Umbilical cord (tissue), 1 donor: ENCODE measurements at regions not wholly inside any gene's neighbourhood (a gene's known extent, or its start where the extent isn't known, plus 50 kb on each side); places are given as distances from the start of the nearest gene placed in this dataset.

ENCODE experiments used
- DNase-seq: peaks from one replicate; pipeline ENCODE4 v3.0.0-alpha.2; 2015; ENCODE audit warnings: low spot score

DNA sequence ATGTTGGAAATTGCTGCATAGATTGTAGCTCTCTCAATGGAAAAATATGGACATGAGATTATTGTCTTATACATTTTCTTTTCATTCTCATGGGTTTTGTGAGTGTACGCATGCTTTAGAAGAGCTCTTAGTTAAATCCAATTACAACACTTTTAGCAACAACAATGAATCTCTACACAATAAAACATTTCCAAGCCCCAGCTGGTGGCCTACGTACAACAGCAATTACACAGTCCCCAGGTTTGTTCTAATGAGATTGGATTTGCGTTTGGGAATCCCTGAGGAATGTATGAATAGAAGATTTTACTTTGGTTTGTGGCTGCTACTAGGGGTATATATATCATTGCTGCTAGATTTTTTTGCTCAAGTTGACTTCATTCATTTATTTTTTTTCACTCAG is 98.6 kb downstream of the FHDC1 start:
- no peak for DNase-seq

DNA sequence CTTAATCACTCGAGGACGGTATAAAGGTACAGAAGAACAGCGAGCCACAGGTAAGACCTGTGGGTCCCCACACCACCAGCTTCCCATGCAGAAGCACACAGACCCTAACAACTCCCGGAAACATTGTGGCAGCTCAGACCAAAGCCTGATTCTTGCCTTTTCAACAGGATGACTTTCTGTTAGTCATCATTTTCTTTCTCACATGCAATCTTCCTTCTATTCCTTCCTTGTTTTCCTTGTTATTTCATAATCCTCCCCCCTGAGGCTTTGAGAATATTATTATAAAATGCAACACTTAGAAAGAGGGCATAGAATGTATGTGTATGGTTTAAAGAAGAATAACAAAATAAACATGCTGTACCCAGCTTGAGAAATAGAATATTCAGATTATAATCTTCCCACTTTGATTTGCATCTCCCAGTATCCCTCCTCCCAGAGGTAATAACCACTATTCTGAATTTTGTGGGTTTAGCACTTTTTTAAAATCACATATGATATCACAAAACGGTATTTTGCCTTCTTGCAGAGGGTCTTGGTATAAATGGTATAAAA is 100.9 kb downstream of the FHDC1 start:
- DNase-seq, result no peak

DNA sequence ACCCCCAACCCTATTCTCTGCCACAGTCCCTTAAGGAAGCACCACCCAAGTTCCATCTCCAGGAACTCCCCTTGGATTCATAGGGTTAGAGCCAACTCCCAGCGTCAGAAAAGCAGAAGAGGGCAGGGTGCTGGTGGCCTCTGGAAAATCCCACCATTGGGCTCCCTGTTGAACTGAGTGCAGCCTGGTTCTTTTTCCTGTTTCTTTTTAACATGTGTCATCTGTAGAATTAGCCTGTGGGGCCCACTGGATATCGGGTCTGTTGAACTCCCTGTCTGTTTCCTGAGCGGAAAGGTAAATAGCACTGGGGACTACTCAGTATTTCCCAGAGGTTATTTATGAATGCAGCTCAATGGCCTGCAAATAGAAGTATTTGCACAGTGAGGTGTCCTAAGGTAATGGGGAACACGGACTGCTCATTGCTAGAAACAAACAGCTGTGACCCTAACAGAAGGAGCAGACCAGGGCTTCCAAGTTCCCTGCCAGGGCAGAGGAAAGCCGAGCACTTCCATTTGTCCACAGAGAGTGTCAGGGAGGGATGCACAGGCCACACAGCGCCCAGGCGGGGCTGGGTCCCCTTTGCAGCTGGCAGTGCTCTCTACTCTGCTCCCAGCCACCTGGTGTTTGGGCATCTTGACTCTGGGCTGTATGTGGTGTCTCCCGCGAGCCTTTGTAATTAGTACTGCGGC is 102.6 kb downstream of the FHDC1 start:
- peak; percentile 10 for DNase-seq

DNA sequence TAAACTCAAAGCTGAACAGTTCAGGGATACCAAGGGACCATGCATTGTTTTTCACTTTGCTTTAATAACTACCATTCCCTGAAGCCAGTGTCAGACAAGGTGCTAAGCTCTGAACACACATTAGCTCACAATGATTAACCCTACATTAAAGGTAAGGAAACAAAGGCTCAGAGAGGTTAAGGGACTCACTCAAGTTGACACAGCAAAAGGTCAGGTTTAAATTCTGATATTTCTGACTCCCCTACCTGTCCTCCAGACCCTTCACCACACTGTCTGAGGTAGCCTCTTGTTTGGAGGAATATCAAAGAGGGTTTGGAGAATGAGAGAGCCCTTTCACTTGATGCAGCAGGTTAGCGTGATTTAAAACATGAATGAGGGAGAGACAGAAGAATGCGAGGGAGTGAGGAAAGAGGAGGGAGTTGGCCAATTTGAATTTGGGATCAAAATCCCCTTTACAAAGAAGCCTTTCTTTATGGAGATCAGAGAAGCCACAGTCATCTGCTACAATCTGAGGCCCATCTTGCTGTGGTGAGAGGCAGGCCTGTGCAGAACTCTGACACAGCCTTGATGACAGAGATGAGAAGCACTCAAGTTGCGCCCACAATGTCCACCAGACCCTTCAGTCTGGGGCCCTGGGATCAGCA is 103.5 kb downstream of the FHDC1 start:
- no peak for DNase-seq

DNA sequence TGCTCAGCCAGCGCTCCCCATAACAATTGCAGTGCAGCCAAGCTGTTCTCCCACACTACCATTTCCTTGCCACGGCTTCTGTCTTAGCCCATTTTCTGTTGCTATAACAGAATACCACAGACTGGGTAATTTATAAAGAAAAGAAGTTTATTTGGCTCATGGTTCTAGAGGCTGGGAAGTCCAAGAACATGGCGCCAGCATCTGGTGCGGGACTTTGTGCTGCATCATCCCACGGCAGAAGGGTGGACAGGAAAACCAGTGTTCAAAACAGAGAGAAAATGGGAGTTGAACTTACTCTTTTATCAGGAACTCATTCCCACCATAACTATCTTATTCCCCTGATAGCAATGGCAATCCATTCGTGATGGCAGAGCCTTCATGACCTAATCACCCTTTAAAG is 104.6 kb downstream of the FHDC1 start:
- DNase-seq, result no peak

GRCh38 chr4:153044036-153044435 is 107.9 kb downstream of the FHDC1 start:
- no peak for DNase-seq

- DNase-seq, result no peak
Measured at GRCh38 chr4:153045111-153045982, 109.2 kb downstream of the FHDC1 start.

GRCh38 chr4:153058671-153059060 is 122.5 kb downstream of the FHDC1 start:
- no peak for DNase-seq

DNA sequence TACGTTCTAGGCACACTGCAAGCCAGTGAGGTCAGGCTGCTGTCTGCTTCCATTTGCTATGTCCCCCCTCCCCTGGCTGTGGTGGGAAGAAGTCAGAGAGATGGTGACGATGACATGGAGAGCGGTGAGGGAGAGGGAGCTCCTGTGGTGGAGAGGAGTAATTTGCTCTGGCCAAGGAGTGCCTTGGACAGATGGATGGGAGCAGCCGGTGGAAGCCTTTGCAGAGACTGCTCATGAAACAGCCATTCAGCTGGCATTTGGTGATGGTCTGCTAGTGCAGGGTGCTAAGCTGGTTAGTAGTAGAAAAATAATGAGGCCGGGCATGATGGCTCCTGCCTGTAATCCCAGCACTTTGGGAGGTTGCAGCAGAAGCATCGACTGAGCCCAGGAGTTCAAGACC is 124.1 kb downstream of the FHDC1 start:
- no peak for DNase-seq

GRCh38 chr4:153061971-153062370 is 125.8 kb downstream of the FHDC1 start:
- no peak for DNase-seq

GRCh38 chr4:153062652-153063168 is 126.6 kb downstream of the FHDC1 start:
- no peak for DNase-seq

- DNase-seq, result no peak
Measured at GRCh38 chr4:153063490-153063889, 127.4 kb downstream of the FHDC1 start.

DNA sequence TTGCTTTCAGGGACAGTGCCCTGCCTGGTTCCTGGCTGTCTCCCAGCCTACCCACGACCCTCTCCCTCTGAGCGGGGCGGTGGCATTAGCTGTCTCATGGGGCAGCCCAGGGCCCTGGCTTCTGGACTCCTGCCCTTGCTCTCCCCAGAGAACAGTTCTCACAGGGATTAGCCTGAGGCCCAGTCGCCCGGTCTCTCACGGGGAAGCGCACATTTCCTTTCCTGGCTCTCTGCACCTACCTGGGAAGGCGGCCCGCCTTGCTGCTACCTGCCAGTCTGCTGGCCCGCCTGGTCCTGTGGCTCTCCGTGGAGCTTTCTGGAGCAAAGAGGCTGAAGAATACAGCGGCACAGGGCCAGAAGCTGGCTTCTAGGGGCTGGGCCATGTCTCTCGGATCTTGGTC is 128.4 kb downstream of the FHDC1 start:
- DNase-seq, result no peak

GRCh38 chr4:153065276-153065675 is 129.2 kb downstream of the FHDC1 start:
- no peak for DNase-seq

DNA sequence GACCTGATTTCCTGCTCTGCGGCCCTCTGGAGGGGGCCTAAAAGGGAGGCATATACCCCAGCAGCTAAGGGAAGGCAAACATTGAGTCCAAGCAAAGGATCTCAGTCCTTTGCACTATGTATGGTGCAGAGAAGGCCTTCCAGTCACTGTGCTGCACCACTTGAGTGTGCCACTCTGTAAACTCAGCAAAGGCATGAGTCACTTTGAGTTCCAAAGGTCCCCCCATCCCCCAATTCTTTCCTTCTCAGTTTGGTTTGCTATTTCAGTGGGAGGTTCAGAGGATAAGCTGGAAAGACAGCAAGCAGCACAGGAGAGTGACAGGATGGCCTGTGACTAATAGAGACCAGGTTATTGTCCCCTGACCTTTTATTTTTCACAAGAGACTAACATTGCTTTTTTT is 131.3 kb downstream of the FHDC1 start:
- DNase-seq, result no peak

DNA sequence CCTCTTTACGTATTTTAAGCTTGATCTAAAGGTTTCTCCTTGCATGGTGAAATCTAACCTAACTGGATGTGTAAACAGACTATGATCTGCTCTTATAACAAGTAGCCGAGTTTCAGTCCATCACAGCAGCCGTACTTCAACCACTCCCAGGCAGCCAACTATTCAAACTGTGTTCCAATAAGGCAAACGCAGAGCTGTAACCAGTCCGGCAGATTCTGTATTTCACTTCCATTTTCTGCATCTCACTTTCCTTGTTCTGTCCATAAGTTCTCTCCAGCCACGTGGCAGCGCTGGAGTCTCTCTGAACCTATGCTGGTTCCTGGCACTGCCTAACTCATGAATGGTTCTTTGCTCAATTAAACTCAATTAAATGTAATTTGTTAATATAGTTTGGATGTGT is 132.6 kb downstream of the FHDC1 start:
- no peak for DNase-seq

DNA sequence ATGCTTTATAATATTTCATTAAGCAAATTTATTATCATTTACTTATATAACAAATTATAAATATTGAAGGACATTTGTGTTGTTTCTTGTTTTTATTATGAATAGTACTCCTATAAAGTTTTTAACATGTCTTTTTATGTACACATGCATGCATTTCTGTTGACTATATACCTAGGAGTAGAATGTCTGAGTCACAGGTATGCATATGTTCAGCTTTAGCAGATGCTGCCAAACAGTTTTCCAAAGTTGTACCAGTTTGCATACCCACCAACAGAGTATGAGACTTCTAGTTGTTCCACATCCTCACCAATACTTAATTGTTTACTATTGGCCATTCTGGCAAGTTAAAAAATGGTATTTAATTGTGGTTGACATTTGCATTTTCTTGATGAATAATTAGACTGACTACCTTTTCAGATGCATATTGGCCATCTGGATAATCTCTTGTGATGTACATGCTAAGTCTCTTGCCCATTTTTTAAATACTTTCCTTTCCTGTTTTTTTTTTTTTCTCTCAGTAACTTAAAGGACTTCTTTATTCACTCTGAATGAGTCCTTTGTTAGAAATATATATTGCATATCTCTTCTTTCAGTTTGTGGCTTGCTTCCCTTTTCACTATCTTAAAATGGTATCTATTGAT is 132.2 kb upstream of the TRIM2 start:
- DNase-seq, result no peak

DNA sequence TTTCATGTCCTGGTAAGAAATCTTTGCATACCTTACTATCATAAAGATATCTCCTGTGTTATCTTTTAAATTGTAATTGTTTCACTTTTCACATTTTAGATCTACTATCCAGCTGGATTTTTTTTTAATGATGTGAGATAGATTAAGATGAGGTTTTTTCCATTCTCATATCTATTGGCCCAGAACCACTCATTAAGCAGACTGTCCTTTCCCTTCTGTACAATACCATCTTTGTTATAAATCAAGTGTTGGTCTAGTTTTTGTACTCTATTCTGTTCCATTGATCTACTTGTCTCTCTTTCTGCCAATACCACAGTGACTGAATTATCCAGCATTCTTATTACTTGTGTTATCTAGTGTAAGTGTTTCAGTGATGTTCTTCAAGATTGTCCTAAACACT is 131.6 kb upstream of the TRIM2 start:
- DNase-seq, result no peak

DNA sequence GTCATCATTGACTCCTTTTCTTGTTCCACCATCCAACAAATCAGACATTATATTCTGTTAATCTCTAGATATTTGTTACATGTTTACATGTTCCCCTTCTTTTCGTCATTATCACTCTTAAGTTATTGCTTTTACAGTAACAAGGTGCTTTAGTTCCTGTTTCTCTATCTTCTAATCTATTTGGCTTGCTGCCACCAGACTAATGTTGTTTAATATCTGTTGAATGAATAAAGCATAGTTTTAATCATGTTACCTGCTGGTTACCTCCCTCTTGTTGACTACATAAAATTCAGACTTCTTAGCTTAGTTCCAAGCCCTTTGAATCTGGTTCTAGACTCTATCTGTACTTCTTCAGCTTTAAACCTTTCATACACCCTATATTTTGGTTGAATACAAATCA is 129.8 kb upstream of the TRIM2 start:
- peak; percentile 13 for DNase-seq

DNA sequence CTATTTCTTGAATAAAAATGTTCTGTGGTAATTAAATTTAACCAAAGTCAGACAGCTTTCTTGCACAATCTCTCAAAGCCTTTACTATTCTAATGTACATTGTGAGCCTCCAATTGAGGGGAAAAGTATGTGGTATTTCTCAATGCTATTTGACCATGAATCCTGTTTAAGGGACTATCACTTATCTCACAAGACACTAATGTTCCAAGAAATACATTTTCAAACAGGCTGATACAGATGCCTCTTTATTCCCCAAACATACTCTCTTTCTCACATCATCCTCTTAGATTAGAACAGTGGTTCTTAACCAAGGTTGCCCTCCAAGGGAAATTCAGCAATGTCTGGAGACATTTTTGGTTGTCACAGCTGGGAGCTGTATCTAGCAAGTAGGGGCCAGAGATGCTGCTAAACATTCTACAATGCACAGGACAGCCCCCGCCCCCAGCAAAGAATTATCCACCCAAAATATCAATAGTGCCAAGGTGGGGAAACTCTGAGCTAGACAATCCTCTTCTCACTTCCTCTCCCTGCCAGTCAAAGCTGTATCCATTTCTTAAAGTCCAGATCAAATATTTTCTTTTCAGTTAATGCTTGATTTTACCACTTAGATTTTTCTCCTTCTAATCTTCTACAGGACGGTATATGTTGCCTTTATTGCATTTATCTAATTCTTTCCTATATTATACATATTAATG is 129.2 kb upstream of the TRIM2 start:
- DNase-seq, result peak; percentile 14
